Chondrocyte (in vitro differentiated cells): ENCODE measurements at regions not wholly inside any gene's neighbourhood (a gene's known extent, or its start where the extent isn't known, plus 50 kb on each side); places are given as distances from the start of the nearest gene placed in this dataset.

Experiments used
- DNase-seq: peaks from one replicate; pipeline ENCODE4 v3.0.0; 2021; ENCODE audit warnings: mixed read lengths, low spot score
- H3K27ac Mint-ChIP-seq: one replicate; pipeline ENCODE4 v1.8.0; 2021; ENCODE audit warnings: mild to moderate bottlenecking, moderate library complexity, mixed read lengths; ENCODE audit not compliant: unreplicated experiment
- H3K27me3 Mint-ChIP-seq: 2 replicates; pipeline ENCODE4 v1.8.0; 2021; ENCODE audit warnings: low read depth, mixed read lengths
- H3K36me3 Mint-ChIP-seq: 2 replicates; pipeline ENCODE4 v1.8.0; 2021; ENCODE audit warnings: low read depth, mixed read lengths
- H3K4me1 Mint-ChIP-seq: 2 replicates; pipeline ENCODE4 v1.8.0; 2021; ENCODE audit warnings: low read depth, mild to moderate bottlenecking, mixed read lengths
- H3K4me3 Mint-ChIP-seq: one replicate; pipeline ENCODE4 v1.8.0; 2021; ENCODE audit warnings: mild to moderate bottlenecking, moderate library complexity, mixed read lengths; ENCODE audit not compliant: unreplicated experiment
- H3K9me3 Mint-ChIP-seq: 2 replicates; pipeline ENCODE4 v1.8.0; 2021; ENCODE audit warnings: low read depth, mixed read lengths
- TF ChIP-seq, protein P1 (sequence below): fragments of 200-600 bp; sonication (generic); IDR thresholded peaks from 2 replicates; pipeline ENCODE4 v1.5.0; 2021; ENCODE audit warnings: antibody characterized with exemption, mild to moderate bottlenecking, moderate library complexity

DNA sequence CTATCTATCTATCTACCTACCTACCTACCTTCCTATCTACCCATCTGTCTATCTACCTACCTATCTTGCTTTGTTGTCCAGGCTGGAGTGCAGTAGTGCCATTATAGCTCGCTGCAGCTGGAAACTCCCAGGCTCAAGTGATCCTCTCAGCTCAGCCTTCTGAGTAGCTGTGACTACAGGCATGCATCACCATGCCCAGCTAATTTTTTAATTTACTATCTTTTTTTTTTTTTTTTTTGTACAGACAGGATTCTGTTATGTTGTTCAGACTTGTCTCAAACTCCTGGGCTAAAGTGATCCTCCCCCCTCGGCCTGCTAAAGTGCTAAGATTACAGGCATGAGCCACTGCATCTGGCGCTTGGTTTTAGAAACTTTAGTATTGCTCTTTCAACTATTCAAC lies 762.4 kb downstream of the SLC6A15 start:
- no peaks in the 10 kb centered on the region for H3K4me1 Mint-ChIP-seq
- H3K9me3 Mint-ChIP-seq = peaks cover 25% of the 10 kb centered on the region
- no peaks in the 10 kb centered on the region for H3K36me3 Mint-ChIP-seq
- H3K27me3 Mint-ChIP-seq = no peaks in the 10 kb centered on the region
- H3K27ac Mint-ChIP-seq = no peak overlapping the region
- no peak for DNase-seq
- TF ChIP-seq, protein P1, sequence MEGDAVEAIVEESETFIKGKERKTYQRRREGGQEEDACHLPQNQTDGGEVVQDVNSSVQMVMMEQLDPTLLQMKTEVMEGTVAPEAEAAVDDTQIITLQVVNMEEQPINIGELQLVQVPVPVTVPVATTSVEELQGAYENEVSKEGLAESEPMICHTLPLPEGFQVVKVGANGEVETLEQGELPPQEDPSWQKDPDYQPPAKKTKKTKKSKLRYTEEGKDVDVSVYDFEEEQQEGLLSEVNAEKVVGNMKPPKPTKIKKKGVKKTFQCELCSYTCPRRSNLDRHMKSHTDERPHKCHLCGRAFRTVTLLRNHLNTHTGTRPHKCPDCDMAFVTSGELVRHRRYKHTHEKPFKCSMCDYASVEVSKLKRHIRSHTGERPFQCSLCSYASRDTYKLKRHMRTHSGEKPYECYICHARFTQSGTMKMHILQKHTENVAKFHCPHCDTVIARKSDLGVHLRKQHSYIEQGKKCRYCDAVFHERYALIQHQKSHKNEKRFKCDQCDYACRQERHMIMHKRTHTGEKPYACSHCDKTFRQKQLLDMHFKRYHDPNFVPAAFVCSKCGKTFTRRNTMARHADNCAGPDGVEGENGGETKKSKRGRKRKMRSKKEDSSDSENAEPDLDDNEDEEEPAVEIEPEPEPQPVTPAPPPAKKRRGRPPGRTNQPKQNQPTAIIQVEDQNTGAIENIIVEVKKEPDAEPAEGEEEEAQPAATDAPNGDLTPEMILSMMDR = no peak
- H3K4me3 Mint-ChIP-seq = no peak overlapping the region

DNA sequence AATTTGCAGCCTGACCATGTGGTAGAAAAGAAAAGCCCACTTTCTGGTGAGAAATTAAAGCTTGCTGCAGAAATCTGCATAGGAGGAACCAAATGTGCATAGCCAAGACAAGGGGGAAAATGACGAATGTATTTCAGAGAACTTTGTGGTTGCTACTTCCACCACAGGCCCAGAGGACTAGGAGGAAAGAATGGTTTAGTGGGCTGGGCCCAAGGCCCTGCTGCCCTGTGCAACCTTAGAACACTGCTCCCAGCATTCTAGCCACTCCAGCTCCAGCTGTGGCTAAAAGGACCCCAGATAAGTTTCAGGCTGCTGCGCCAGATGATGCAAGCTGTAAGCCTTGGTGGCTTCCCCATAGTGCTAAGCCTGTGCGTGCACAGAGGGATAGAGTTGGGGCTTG lies 764.3 kb downstream of the SLC6A15 start:
- Mint-ChIP-seq H3K4me1 (no peaks in the 10 kb centered on the region), H3K9me3 (peaks cover 25% of the 10 kb centered on the region), H3K27me3 (no peaks in the 10 kb centered on the region), H3K27ac (no peak overlapping the region), H3K36me3 (no peaks in the 10 kb centered on the region), H3K4me3 (no peak overlapping the region)
- DNase-seq = no peak
- TF ChIP-seq, protein P1 = no peak

DNA sequence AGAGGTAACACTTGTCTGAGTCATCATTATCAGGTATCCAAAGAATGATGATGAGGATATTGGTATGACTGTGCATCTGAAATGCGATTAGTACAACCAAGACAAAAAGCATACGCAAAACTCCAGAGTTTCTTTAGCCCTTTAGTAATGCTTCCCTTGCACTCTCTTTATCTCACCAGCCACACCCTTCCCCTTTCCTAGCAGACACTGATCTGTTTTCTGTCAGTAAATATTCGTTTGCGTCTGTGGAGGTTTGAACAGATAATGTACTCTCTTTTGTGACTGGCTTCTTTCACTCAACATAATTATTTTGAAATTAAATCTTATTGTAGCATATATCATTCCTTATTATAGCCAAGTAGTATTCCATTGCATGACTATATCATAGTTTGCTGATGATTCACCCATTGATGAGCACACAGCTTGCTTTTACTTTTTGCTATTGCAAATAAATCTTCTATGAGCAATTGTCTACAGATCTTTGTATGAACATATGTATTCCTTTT lies 775.7 kb downstream of the SLC6A15 start:
- no peaks in the 10 kb centered on the region for H3K4me1 Mint-ChIP-seq
- no peaks in the 10 kb centered on the region for H3K27me3 Mint-ChIP-seq
- H3K36me3 Mint-ChIP-seq = no peaks in the 10 kb centered on the region

DNA sequence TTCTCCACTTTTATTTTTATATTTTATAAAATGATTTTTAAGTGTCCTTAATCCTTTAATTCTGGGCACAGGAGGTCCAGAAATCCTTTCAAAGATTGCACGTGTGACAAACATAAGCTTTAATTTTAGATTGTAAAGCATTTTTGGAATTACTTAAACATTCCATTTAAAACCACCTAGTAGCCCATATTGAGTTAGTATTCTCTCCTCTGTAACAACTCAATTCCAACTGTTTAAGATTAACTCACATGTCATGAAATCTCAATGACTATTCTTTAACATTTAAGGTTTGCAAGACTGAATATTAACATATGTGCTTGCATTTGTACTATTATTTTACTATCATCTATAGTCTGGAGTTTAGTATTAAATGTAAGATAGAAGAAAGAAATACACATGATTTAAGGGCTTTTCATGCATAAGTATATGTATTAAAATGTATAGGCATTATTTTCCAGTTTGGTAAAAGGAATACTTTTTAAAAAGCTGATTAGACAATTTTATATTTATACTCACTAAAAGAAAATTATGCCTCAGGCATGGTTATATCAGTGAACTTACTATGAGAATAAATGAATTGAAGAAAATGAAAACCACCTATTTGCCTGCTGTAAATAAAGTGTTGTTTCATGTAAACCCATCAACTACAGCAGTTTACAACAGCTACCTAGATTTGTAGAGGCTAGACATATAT lies 776.9 kb downstream of the SLC6A15 start:
- no peak overlapping the region for H3K27ac Mint-ChIP-seq
- H3K9me3 Mint-ChIP-seq = no peaks in the 10 kb centered on the region
- peaks cover 4% of the 10 kb centered on the region for H3K4me1 Mint-ChIP-seq
- DNase-seq = no peak
- no peaks in the 10 kb centered on the region for H3K27me3 Mint-ChIP-seq
- TF ChIP-seq, protein P1 = no peak
- H3K4me3 Mint-ChIP-seq = no peak overlapping the region
- H3K36me3 Mint-ChIP-seq = no peaks in the 10 kb centered on the region

More for the DNA sequence above, 775.7 kb downstream of the SLC6A15 start:
- Mint-ChIP-seq H3K27ac (no peak overlapping the region), H3K4me3 (no peak overlapping the region), H3K9me3 (no peaks in the 10 kb centered on the region)
- TF ChIP-seq, protein P1 = no peak
- no peak for DNase-seq

DNA sequence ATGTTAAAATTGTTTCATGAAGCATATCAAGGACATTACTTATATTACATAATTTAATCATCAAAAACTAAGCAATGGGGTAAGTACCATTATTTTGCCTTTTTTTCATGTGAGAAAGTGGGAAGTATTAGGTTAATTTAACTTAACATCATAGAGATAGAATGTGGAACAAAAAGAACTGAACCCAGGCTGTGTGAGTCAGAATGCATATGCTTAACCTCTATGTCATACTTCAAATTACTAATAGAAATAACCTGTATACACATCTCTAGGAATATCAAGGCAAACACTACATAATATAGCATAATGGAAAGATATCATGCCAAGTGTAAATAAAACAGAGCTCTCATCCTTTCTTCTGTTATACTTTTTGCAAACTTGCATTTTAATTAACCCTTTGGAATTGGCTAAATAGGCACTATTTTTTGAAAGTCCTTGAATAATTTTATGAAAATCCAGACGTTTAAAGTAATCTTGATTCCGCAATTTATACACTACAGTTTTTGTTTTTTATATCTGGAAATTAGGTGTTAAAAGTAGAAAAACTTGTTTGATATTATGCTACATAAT lies 777.7 kb downstream of the SLC6A15 start:
- Mint-ChIP-seq H3K36me3 (no peaks in the 10 kb centered on the region), H3K9me3 (no peaks in the 10 kb centered on the region), H3K27ac (no peak overlapping the region), H3K4me3 (no peak overlapping the region), H3K4me1 (peaks cover 4% of the 10 kb centered on the region), H3K27me3 (no peaks in the 10 kb centered on the region)
- TF ChIP-seq, protein P1 = no peak
- DNase-seq = no peak
